NCI-H1930 (cell line): ENCODE measurements at regions not wholly inside any gene's neighbourhood (a gene's known extent, or its start where the extent isn't known, plus 50 kb on each side); places are given as distances from the start of the nearest gene placed in this dataset.
A peak's percentile ranks its signal among the peaks of the same experiment; 100 is the strongest.

Experiments
- DNase-seq, 2 experiments: peaks; one replicate each; lab custom pipeline; 2025; lab: John Stamatoyannopoulos, UW

GRCh38 chr14:40523123-40523522 is 1083.6 kb upstream of the LRFN5 start:
- no peak for DNase-seq

GRCh38 chr14:40494483-40494882 is 1062.2 kb upstream of the FBXO33 start:
- DNase-seq: no peak

- DNase-seq: no peak
These were observed 1055.6 kb upstream of the FBXO33 start for GRCh38 chr14:40487824-40488223.

GRCh38 chr14:40485688-40486087 is 1053.5 kb upstream of the FBXO33 start:
- no peak for DNase-seq

GRCh38 chr14:40476005-40476404 is 1043.8 kb upstream of the FBXO33 start:
- DNase-seq: no peak

GRCh38 chr14:40467969-40468368 is 1035.7 kb upstream of the FBXO33 start:
- DNase-seq: no peak

- no peak for DNase-seq
These were observed 1032.3 kb upstream of the FBXO33 start for GRCh38 chr14:40464531-40464930.

GRCh38 chr14:40463886-40464285 is 1031.7 kb upstream of the FBXO33 start:
- DNase-seq: no peak

GRCh38 chr14:40452674-40453073 is 1020.4 kb upstream of the FBXO33 start:
- no peak for DNase-seq

- no peak for DNase-seq
These were observed 1014.8 kb upstream of the FBXO33 start for GRCh38 chr14:40447017-40447416.

GRCh38 chr14:40445020-40445419 is 1012.8 kb upstream of the FBXO33 start:
- DNase-seq: no peak

- DNase-seq: peak; percentile 12 to 63
These were observed 1004.3 kb upstream of the FBXO33 start for GRCh38 chr14:40436551-40436950.

GRCh38 chr14:40417777-40418401 is 985.7 kb upstream of the FBXO33 start:
- DNase-seq: no peak

GRCh38 chr14:40416565-40416964 is 984.3 kb upstream of the FBXO33 start:
- DNase-seq: no peak

GRCh38 chr14:40414386-40414785 is 982.2 kb upstream of the FBXO33 start:
- no peak for DNase-seq

- no peak for DNase-seq
These were observed 980.9 kb upstream of the FBXO33 start for GRCh38 chr14:40413136-40413535.

GRCh38 chr14:40410708-40411107 is 978.5 kb upstream of the FBXO33 start:
- DNase-seq: no peak

GRCh38 chr14:40402957-40403356 is 970.7 kb upstream of the FBXO33 start:
- DNase-seq: no peak

- DNase-seq: no peak
These were observed 966.7 kb upstream of the FBXO33 start for GRCh38 chr14:40398981-40399380.

- DNase-seq: no peak
These were observed 962.6 kb upstream of the FBXO33 start for GRCh38 chr14:40394634-40395340.

- DNase-seq: no peak
These were observed 960.9 kb upstream of the FBXO33 start for GRCh38 chr14:40393143-40393542.

- no peak for DNase-seq
These were observed 954.2 kb upstream of the FBXO33 start for GRCh38 chr14:40386433-40386832.

- DNase-seq: no peak
These were observed 942.0 kb upstream of the FBXO33 start for GRCh38 chr14:40374221-40374620.

GRCh38 chr14:40371011-40371410 is 938.8 kb upstream of the FBXO33 start:
- DNase-seq: no peak
